Activated B cell treated with CpG ODN at 0.5 μM for 24 hours (primary cell): ENCODE measurements at regions not wholly inside any gene's neighbourhood (a gene's known extent, or its start where the extent isn't known, plus 50 kb on each side); places are given as distances from the start of the nearest gene placed in this dataset.

ENCODE experiments used
- ATAC-seq: fragments of 200-7000 bp; cut with Tn5 transposase; one replicate; pipeline ENCODE4 v1.10.0; 2021; ENCODE audit warnings: low read depth, mild to moderate bottlenecking, moderate library complexity
- CTCF ChIA-PET: fragments of 350-600 bp; sonication (Branson Sonifier 250); formaldehyde crosslinking; loops from one replicate; lab custom pipeline; 2021; ENCODE audit warnings: antibody characterized with exemption; lab: Charles Lee
- POLR2A ChIA-PET: fragments of 350-600 bp; sonication (Branson Sonifier 250); formaldehyde crosslinking; loops from one replicate; lab custom pipeline; 2021; ENCODE audit warnings: antibody characterized with exemption; lab: Charles Lee
- DNase-seq: peaks from one replicate; pipeline ENCODE4 v3.0.0; 2022
- H3K27ac Mint-ChIP-seq: one replicate; pipeline ENCODE4 v1.8.0; 2020; ENCODE audit warnings: mixed read lengths
- H3K27me3 Mint-ChIP-seq: one replicate; pipeline ENCODE4 v1.8.0; 2021; ENCODE audit warnings: mixed read lengths
- H3K36me3 Mint-ChIP-seq: one replicate; pipeline ENCODE4 v1.8.0; 2021; ENCODE audit warnings: low read depth, mixed read lengths
- H3K4me1 Mint-ChIP-seq: one replicate; pipeline ENCODE4 v1.8.0; 2021; ENCODE audit warnings: mixed read lengths
- H3K4me3 Mint-ChIP-seq: one replicate; pipeline ENCODE4 v1.8.0; 2020; ENCODE audit warnings: mild to moderate bottlenecking, mixed read lengths
- H3K9me3 Mint-ChIP-seq: one replicate; pipeline ENCODE4 v1.8.0; 2020; ENCODE audit warnings: mixed read lengths
- CTCF ChIP-seq: fragments of 200-600 bp; IDR thresholded peaks from one replicate; pipeline ENCODE4 v1.8.0; 2022; ENCODE audit warnings: antibody characterized with exemption, mild to moderate bottlenecking
- intact Hi-C: fragments of 100-400 bp; cut with micrococcal nuclease; formaldehyde crosslinking; loops from one replicate; pipeline ENCODE4 v1.15.1; 2024

GRCh38 chr11:87832211-87832610 is 343.0 kb downstream of the RAB38 start:
- no peaks in the 10 kb centered on the region for H3K4me1 Mint-ChIP-seq
- no peaks in the 10 kb centered on the region for H3K27me3 Mint-ChIP-seq
- intact Hi-C loops, result no loop called here
- no peak overlapping the region for H3K27ac Mint-ChIP-seq
- H3K9me3 Mint-ChIP-seq, result peaks cover 2% of the 10 kb centered on the region
- no peaks in the 10 kb centered on the region for H3K36me3 Mint-ChIP-seq
- POLR2A ChIA-PET, result no interaction called here
- no peak overlapping the region for H3K4me3 Mint-ChIP-seq
- CTCF ChIA-PET, result no interaction called here
- no peak for TF ChIP-seq CTCF
- DNase-seq (no peak), ATAC-seq (no peak)

GRCh38 chr11:87820011-87820410 is 355.2 kb downstream of the RAB38 start:
- ATAC-seq (no peak), DNase-seq (no peak)
- TF ChIP-seq CTCF, result no peak
- ChIA-PET CTCF (no interaction called here), POLR2A (no interaction called here)
- H3K4me1 Mint-ChIP-seq, result no peaks in the 10 kb centered on the region
- no peaks in the 10 kb centered on the region for H3K27me3 Mint-ChIP-seq
- no peaks in the 10 kb centered on the region for H3K36me3 Mint-ChIP-seq
- H3K27ac Mint-ChIP-seq, result no peak overlapping the region
- H3K4me3 Mint-ChIP-seq, result no peak overlapping the region
- no peaks in the 10 kb centered on the region for H3K9me3 Mint-ChIP-seq
- intact Hi-C loops, result no loop called here

- no peak for DNase-seq
- TF ChIP-seq CTCF, result no peak
- no peaks in the 10 kb centered on the region for H3K36me3 Mint-ChIP-seq
- intact Hi-C loops, result no loop called here
- no peaks in the 10 kb centered on the region for H3K9me3 Mint-ChIP-seq
- no peak overlapping the region for H3K27ac Mint-ChIP-seq
- ATAC-seq, result no peak
- H3K27me3 Mint-ChIP-seq, result no peaks in the 10 kb centered on the region
- H3K4me1 Mint-ChIP-seq, result no peaks in the 10 kb centered on the region
- ChIA-PET CTCF (no interaction called here), POLR2A (no interaction called here)
- H3K4me3 Mint-ChIP-seq, result no peak overlapping the region
Observed at GRCh38 chr11:87819151-87819550, 356.1 kb downstream of the RAB38 start.

GRCh38 chr11:87812571-87813365 is 362.5 kb downstream of the RAB38 start:
- Mint-ChIP-seq H3K27ac (no peak overlapping the region), H3K9me3 (no peaks in the 10 kb centered on the region), H3K27me3 (no peaks in the 10 kb centered on the region), H3K4me3 (no peak overlapping the region), H3K4me1 (no peaks in the 10 kb centered on the region), H3K36me3 (no peaks in the 10 kb centered on the region)
- ATAC-seq (no peak), DNase-seq (no peak)
- intact Hi-C loops, result no loop called here
- ChIA-PET POLR2A (no interaction called here), CTCF (no interaction called here)
- TF ChIP-seq CTCF, result no peak

GRCh38 chr11:87810486-87810885 is 364.8 kb downstream of the RAB38 start:
- intact Hi-C loops, result no loop called here
- CTCF ChIA-PET, result no interaction called here
- ATAC-seq (no peak), DNase-seq (no peak)
- H3K4me3 Mint-ChIP-seq, result no peak overlapping the region
- no peaks in the 10 kb centered on the region for H3K4me1 Mint-ChIP-seq
- no peaks in the 10 kb centered on the region for H3K36me3 Mint-ChIP-seq
- no peaks in the 10 kb centered on the region for H3K27me3 Mint-ChIP-seq
- POLR2A ChIA-PET, result no interaction called here
- no peak overlapping the region for H3K27ac Mint-ChIP-seq
- H3K9me3 Mint-ChIP-seq, result no peaks in the 10 kb centered on the region
- TF ChIP-seq CTCF, result no peak
